Omental fat pad (tissue), 3 donors: ENCODE measurements at regions not wholly inside any gene's neighbourhood (a gene's known extent, or its start where the extent isn't known, plus 50 kb on each side); places are given as distances from the start of the nearest gene placed in this dataset.

Experiments used
- ATAC-seq: fragments of 150-250 bp; one replicate; pipeline ENCODE4 v1.9.1; 2016; ENCODE audit warnings: mild to moderate bottlenecking, moderate library complexity; ENCODE audit not compliant: low FRiP score
- DNase-seq: peaks from one replicate; pipeline ENCODE4 v3.0.0-alpha.2; 2019; ENCODE audit warnings: low spot score
- CTCF ChIP-seq, 3 donors: fragments of 450-650 bp; IDR thresholded peaks; one replicate each; pipeline ENCODE4 v1.5.1; 2016 to 2017; ENCODE audit warnings: antibody characterized with exemption in 3 of 3, mild to moderate bottlenecking in 3 of 3, moderate library complexity in 2 of 3

GRCh38 chr14:101369916-101370592, 191.2 kb upstream of the DIO3 start:
- no peak for TF ChIP-seq CTCF (IDR thresholded peaks at IDR 0.05)
- ATAC-seq (no peak), DNase-seq (no peak)

GRCh38 chr14:101370593-101371569, 190.4 kb upstream of the DIO3 start:
- TF ChIP-seq CTCF (IDR thresholded peaks at IDR 0.05): no peak
- DNase-seq (no peak), ATAC-seq (no peak)

GRCh38 chr14:101371799-101372793, 189.2 kb upstream of the DIO3 start:
- no peak for TF ChIP-seq CTCF (IDR thresholded peaks at IDR 0.05)
- ATAC-seq (no peak), DNase-seq (no peak)

GRCh38 chr14:101372894-101373620, 188.2 kb upstream of the DIO3 start:
- no peak for ATAC-seq
- no peak for DNase-seq
- TF ChIP-seq CTCF (IDR thresholded peaks at IDR 0.05): no peak

GRCh38 chr14:101373690-101374295, 187.5 kb upstream of the DIO3 start:
- ATAC-seq (no peak), DNase-seq (no peak)
- no peak for TF ChIP-seq CTCF (IDR thresholded peaks at IDR 0.05)
